B cell (primary cell): ENCODE measurements at regions not wholly inside any gene's neighbourhood (a gene's known extent, or its start where the extent isn't known, plus 50 kb on each side); places are given as distances from the start of the nearest gene placed in this dataset.

Experiments
- ATAC-seq: fragments of 200-7000 bp; cut with Tn5 transposase; one replicate; pipeline ENCODE4 v1.10.0; 2021; ENCODE audit warnings: low read depth, mild to moderate bottlenecking, moderate number of reproducible peaks, moderate library complexity
- CTCF ChIA-PET: fragments of 350-600 bp; sonication (Branson Sonifier 250); formaldehyde crosslinking; loops from one replicate; lab custom pipeline; 2021; ENCODE audit warnings: antibody characterized with exemption, inconsistent platforms; lab: Charles Lee
- POLR2A ChIA-PET: fragments of 350-600 bp; sonication (Branson Sonifier 250); formaldehyde crosslinking; loops from one replicate; lab custom pipeline; 2021; ENCODE audit warnings: antibody characterized with exemption; lab: Charles Lee
- DNase-seq: peaks from one replicate; pipeline ENCODE4 v3.0.0; 2013
- H2AFZ ChIP-seq: 2 replicates; pipeline ENCODE4 v1.6.1; 2012; ENCODE audit warnings: mild to moderate bottlenecking, low read depth, low read length; ENCODE audit not compliant: insufficient read depth, poor library complexity, severe bottlenecking
- H3K27ac ChIP-seq, 2 donors: 1 replicate in 1 of 2; 2 replicates in 1 of 2; pipeline ENCODE4 v1.5.1; 2012 to 2013; ENCODE audit warnings: low read length in 2 of 2, mild to moderate bottlenecking in 2 of 2, moderate library complexity in 1 of 2
- H3K27me3 ChIP-seq, 4 experiments: fragments of 200-600 bp in 1 of 4; sonication (generic) in 1 of 4; replicated peaks in 1 of 4; 1 replicate in 2 of 4; 2 replicates in 2 of 4; pipeline versions ENCODE4 v1.6.1 to v1.7.0; 2013 to 2016; ENCODE audit warnings: low read length in 3 of 4, mild to moderate bottlenecking in 2 of 4, mixed read lengths in 1 of 4, moderate library complexity in 1 of 4; ENCODE audit not compliant: insufficient read depth in 4 of 4, control insufficient read depth in 3 of 4; ENCODE audit errors: control extremely low read depth in 1 of 4
- H3K36me3 ChIP-seq, 2 experiments: replicated peaks in 1 of 2; 1 replicate in 1 of 2; 2 replicates in 1 of 2; pipeline versions ENCODE4 v1.6.1 to v1.7.1; 2013; ENCODE audit warnings: low read length in 1 of 2; ENCODE audit not compliant: insufficient read depth in 2 of 2, control insufficient read depth in 1 of 2; ENCODE audit errors: control extremely low read depth in 1 of 2, extremely low read depth in 1 of 2
- H3K4me1 ChIP-seq, 2 donors: fragments of 200-600 bp in 1 of 2; sonication (generic) in 1 of 2; 1 replicate in 1 of 2; 2 replicates in 1 of 2; pipeline versions ENCODE4 v1.5.1 to v1.6.1; 2013 to 2017; ENCODE audit warnings: low read length in 2 of 2; ENCODE audit not compliant: control insufficient read depth in 2 of 2, insufficient read depth in 2 of 2
- H3K4me2 ChIP-seq: replicated peaks from 2 replicates; pipeline ENCODE3; 2012; ENCODE audit warnings: mild to moderate bottlenecking, low read depth, low read length; ENCODE audit not compliant: poor library complexity, severe bottlenecking
- H3K4me3 ChIP-seq, 5 experiments: fragments of 200-600 bp in 1 of 5; sonication (generic) in 1 of 5; 1 replicate in 3 of 5; 2 replicates in 2 of 5; pipeline versions ENCODE4 v1.5.1 to v1.7.0; 2011 to 2016; ENCODE audit warnings: low read length in 4 of 5, mild to moderate bottlenecking in 4 of 5, low read depth in 2 of 5, control low read depth in 1 of 5, moderate library complexity in 1 of 5; ENCODE audit not compliant: insufficient read depth in 1 of 5; ENCODE audit errors: control extremely low read depth in 1 of 5, extremely low read depth in 1 of 5
- H3K79me2 ChIP-seq: fragments of 200-600 bp; sonication (generic); one replicate; pipeline ENCODE4 v1.6.0; 2016; ENCODE audit warnings: low read length; ENCODE audit not compliant: control insufficient read depth, insufficient read depth
- H3K9ac ChIP-seq: fragments of 200-600 bp; sonication (generic); 2 replicates; pipeline ENCODE4 v1.6.1; 2017; ENCODE audit warnings: mild to moderate bottlenecking, low read length, moderate library complexity
- H3K9me3 ChIP-seq, 3 donors: one replicate each; pipeline versions ENCODE4 v1.6.1 to v1.7.1; 2013; ENCODE audit warnings: low read length in 2 of 3; ENCODE audit not compliant: control insufficient read depth in 2 of 3, insufficient read depth in 1 of 3; ENCODE audit errors: control extremely low read depth in 1 of 3
- H4K20me1 ChIP-seq: 2 replicates; pipeline ENCODE4 v1.6.0; 2012; ENCODE audit warnings: mild to moderate bottlenecking, low read length; ENCODE audit not compliant: insufficient read depth, control insufficient read depth, poor library complexity, severe bottlenecking
- H3K27ac Mint-ChIP-seq: one replicate; pipeline ENCODE4 v1.8.0; 2021; ENCODE audit warnings: mixed read lengths
- H3K27me3 Mint-ChIP-seq: one replicate; pipeline ENCODE4 v1.8.0; 2021; ENCODE audit warnings: mixed read lengths
- H3K4me1 Mint-ChIP-seq: one replicate; pipeline ENCODE4 v1.8.0; 2021; ENCODE audit warnings: mixed read lengths
- H3K4me3 Mint-ChIP-seq: one replicate; pipeline ENCODE4 v1.8.0; 2021; ENCODE audit warnings: mixed read lengths
- H3K9me3 Mint-ChIP-seq: one replicate; pipeline ENCODE4 v1.8.0; 2022; ENCODE audit warnings: mixed read lengths; ENCODE audit not compliant: insufficient read depth
- EZH2 ChIP-seq: IDR thresholded peaks from 2 replicates; pipeline ENCODE4 v1.6.1; 2012; ENCODE audit warnings: borderline replicate concordance, low read depth, mild to moderate bottlenecking, moderate library complexity, low read length; ENCODE audit not compliant: insufficient read depth, poor library complexity, severe bottlenecking
- WGBS: methylation state at CpG from one replicate; pipeline ENCODE4 v1.1.5; 2013; ENCODE audit warnings: missing lambda C conversion rate; ENCODE audit not compliant: insufficient coverage; 5-methylcytosine and 5-hydroxymethylcytosine counted together
- intact Hi-C: fragments of 100-400 bp; cut with micrococcal nuclease; formaldehyde crosslinking; loops from one replicate; pipeline ENCODE4 v1.10.0; 2022
- TF ChIP-seq, protein P1 (sequence below): fragments of 200-600 bp; IDR thresholded peaks from one replicate; pipeline ENCODE4 v1.8.0; 2022; ENCODE audit warnings: antibody characterized with exemption, mild to moderate bottlenecking

DNA sequence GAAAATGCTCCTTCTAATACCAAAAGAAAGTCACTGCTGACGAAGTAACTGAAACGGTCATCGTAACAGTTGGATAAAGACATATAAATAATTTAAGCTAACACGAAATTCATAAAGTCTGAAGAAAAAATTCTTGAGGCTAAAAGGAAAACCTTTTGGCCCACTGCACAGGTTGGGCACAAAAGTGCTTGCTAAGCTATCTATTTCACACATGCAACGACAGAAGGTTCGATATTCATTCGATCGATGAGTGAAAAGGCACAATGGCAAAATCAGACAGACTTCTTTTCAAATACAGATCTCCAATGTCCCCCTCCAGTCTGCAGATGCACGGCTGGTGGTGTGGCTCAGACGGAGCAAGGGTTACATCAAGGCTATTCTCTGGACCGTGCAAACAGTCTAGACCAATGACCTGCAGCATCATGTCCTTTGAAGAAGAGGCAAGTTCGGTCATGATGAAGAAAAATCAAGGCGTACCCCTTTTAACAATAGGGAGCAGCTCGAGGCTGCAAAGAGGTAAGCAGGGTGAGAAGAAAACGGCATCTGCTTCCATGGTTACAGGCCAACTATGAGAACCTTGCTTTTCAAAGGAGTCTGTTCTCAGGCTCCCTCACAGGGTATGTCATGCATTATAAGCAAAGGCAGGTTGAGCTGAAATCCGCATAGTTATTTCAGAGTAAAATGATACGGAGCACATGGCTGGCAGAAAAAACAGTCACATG, 579.6 kb downstream of the USP25 start:
- H3K4me2 ChIP-seq = no peak overlapping the region
- Mint-ChIP-seq H3K27me3 (no peaks in the 10 kb centered on the region), H3K4me3 (no peak overlapping the region), H3K27ac (no peak overlapping the region), H3K4me1 (no peaks in the 10 kb centered on the region), H3K9me3 (no peaks in the 10 kb centered on the region)
- ChIA-PET CTCF (no interaction called here), POLR2A (no interaction called here)
- intact Hi-C loops = no loop called here
- no peaks in the 10 kb centered on the region for H3K36me3 ChIP-seq
- no peak overlapping the region for H3K9ac ChIP-seq
- DNase-seq = no peak
- H2AFZ ChIP-seq = no peak overlapping the region
- no peaks in the 10 kb centered on the region for H3K4me1 ChIP-seq
- no peak overlapping the region for H3K27ac ChIP-seq
- H4K20me1 ChIP-seq = no peaks in the 10 kb centered on the region
- no peaks in the 10 kb centered on the region for H3K27me3 ChIP-seq
- WGBS = 95% methylated on average over 13 of the region's 17 CpGs
- ATAC-seq = no peak
- no peaks in the 10 kb centered on the region for H3K79me2 ChIP-seq
- no peaks in the 10 kb centered on the region for H3K9me3 ChIP-seq
- H3K4me3 ChIP-seq = no peak overlapping the region
- no peak for TF ChIP-seq EZH2
- TF ChIP-seq, protein P1, sequence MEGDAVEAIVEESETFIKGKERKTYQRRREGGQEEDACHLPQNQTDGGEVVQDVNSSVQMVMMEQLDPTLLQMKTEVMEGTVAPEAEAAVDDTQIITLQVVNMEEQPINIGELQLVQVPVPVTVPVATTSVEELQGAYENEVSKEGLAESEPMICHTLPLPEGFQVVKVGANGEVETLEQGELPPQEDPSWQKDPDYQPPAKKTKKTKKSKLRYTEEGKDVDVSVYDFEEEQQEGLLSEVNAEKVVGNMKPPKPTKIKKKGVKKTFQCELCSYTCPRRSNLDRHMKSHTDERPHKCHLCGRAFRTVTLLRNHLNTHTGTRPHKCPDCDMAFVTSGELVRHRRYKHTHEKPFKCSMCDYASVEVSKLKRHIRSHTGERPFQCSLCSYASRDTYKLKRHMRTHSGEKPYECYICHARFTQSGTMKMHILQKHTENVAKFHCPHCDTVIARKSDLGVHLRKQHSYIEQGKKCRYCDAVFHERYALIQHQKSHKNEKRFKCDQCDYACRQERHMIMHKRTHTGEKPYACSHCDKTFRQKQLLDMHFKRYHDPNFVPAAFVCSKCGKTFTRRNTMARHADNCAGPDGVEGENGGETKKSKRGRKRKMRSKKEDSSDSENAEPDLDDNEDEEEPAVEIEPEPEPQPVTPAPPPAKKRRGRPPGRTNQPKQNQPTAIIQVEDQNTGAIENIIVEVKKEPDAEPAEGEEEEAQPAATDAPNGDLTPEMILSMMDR = no peak

DNA sequence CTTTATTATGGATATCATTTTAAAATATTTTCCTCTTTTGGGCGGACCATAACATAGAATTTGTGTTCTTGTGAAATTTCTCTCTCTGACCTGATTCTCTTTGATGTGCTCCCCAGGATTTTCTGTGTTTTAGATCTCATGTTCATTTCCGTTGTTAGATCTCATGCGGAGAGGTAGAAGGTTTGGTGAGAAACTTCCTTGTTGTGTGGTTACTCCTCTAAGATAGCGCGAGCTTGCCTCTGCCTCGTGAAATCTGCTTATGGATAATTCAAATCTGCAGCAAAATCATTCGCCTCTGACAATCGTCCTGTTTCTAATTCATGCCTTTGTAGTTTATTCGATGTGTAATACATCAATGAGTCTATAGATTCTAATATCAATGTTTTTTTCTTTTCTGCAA, 580.4 kb downstream of the USP25 start:
- H3K4me1 Mint-ChIP-seq = no peaks in the 10 kb centered on the region
- no peaks in the 10 kb centered on the region for H4K20me1 ChIP-seq
- TF ChIP-seq, protein P1 = no peak
- no peak for TF ChIP-seq EZH2
- no peak overlapping the region for H3K4me3 ChIP-seq
- H3K9me3 Mint-ChIP-seq = no peaks in the 10 kb centered on the region
- no peak overlapping the region for H2AFZ ChIP-seq
- H3K79me2 ChIP-seq = no peaks in the 10 kb centered on the region
- no peaks in the 10 kb centered on the region for H3K36me3 ChIP-seq
- no peaks in the 10 kb centered on the region for H3K27me3 Mint-ChIP-seq
- H3K4me3 Mint-ChIP-seq = no peak overlapping the region
- DNase-seq (no peak), ATAC-seq (no peak)
- H3K27ac Mint-ChIP-seq = no peak overlapping the region
- H3K27me3 ChIP-seq = no peaks in the 10 kb centered on the region
- CTCF ChIA-PET = no interaction called here
- no peak overlapping the region for H3K27ac ChIP-seq
- no peaks in the 10 kb centered on the region for H3K4me1 ChIP-seq
- 100% methylated on average over 2 of the region's 9 CpGs for WGBS
- intact Hi-C loops = no loop called here
- no peak overlapping the region for H3K4me2 ChIP-seq
- no peaks in the 10 kb centered on the region for H3K9me3 ChIP-seq
- no peak overlapping the region for H3K9ac ChIP-seq
- POLR2A ChIA-PET = no interaction called here
